ENCODE measurements at regions not wholly inside any gene's neighbourhood (a gene's known extent, or its start where the extent isn't known, plus 50 kb on each side); places are given as distances from the start of the nearest gene placed in this dataset.

DNA sequence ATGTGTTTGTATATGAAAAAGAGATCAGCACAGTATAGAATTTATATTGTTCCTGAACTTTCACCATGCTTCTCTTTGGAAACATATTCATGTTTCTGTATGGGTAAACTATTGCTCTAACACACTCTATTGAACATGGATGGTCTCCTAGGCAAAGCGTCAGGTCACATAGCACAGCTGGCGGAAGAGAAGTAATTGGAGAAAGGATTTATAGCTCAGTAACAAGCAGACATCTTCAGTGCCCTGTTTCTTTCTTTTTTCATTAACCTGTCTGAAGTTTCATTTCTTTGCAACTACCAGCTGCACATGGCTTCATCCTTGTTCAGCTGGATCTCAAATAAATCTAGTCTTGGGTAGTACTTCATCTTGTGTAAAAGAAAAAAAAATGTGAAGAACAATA is 84.4 kb upstream of the TRPC6 start:
- peak overlapping the region; percentile 63; the same call in 1 of the 2 replicates for H3K4me2 ChIP-seq (ENCODE audit: low read depth, low read length)

More for the DNA sequence above, 84.4 kb upstream of the TRPC6 start:
- no peak overlapping the region for H2BK20ac ChIP-seq (ENCODE audit: low read depth, low read length)
- H2AFZ ChIP-seq (replicated peaks; ENCODE audit: low read length, poor library complexity), result no peak overlapping the region
- ATAC-seq (ENCODE audit: low read depth), result no peak
- H3K18ac ChIP-seq (ENCODE audit: low read depth, low read length), result peak overlapping the region; percentile 82; the same call in 1 of the 2 replicates
- no peak for TF ChIP-seq SMC3 (IDR thresholded peaks at IDR 0.05; ENCODE audit: low read depth, low read length)
- no peak for TF ChIP-seq MAFK (IDR thresholded peaks at IDR 0.05; ENCODE audit: low read depth, low read length)
- TF ChIP-seq RAD21 (IDR thresholded peaks at IDR 0.05; ENCODE audit: low read length), result no peak
- no peak for TF ChIP-seq MAZ (IDR thresholded peaks at IDR 0.05; ENCODE audit: borderline replicate concordance, low read depth, low read length)
- TF ChIP-seq, protein P1, sequence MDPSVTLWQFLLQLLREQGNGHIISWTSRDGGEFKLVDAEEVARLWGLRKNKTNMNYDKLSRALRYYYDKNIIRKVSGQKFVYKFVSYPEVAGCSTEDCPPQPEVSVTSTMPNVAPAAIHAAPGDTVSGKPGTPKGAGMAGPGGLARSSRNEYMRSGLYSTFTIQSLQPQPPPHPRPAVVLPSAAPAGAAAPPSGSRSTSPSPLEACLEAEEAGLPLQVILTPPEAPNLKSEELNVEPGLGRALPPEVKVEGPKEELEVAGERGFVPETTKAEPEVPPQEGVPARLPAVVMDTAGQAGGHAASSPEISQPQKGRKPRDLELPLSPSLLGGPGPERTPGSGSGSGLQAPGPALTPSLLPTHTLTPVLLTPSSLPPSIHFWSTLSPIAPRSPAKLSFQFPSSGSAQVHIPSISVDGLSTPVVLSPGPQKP (IDR thresholded peaks at IDR 0.05; ENCODE audit: borderline replicate concordance, low read depth, low read length), result no peak
- no peak for TF ChIP-seq CEBPB (IDR thresholded peaks at IDR 0.05; ENCODE audit: low read depth, low read length)
- no peak for TF ChIP-seq CHD1 (IDR thresholded peaks at IDR 0.05; ENCODE audit: low read depth, low read length)
- TF ChIP-seq, protein P2, sequence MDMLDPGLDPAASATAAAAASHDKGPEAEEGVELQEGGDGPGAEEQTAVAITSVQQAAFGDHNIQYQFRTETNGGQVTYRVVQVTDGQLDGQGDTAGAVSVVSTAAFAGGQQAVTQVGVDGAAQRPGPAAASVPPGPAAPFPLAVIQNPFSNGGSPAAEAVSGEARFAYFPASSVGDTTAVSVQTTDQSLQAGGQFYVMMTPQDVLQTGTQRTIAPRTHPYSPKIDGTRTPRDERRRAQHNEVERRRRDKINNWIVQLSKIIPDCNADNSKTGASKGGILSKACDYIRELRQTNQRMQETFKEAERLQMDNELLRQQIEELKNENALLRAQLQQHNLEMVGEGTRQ (IDR thresholded peaks at IDR 0.05; ENCODE audit: low read depth, low read length), result no peak
- TF ChIP-seq MXI1 (IDR thresholded peaks at IDR 0.05; ENCODE audit: borderline replicate concordance, low read depth, low read length), result no peak
- no peak for TF ChIP-seq RFX5 (IDR thresholded peaks at IDR 0.05; ENCODE audit: low read depth, low read length)
- TF ChIP-seq NFE2L2 (IDR thresholded peaks at IDR 0.05; ENCODE audit: low read depth, low read length), result no peak
- no peak for TF ChIP-seq POLR2A (IDR thresholded peaks at IDR 0.05; ENCODE audit: low read depth, low read length)
- TF ChIP-seq RCOR1 (IDR thresholded peaks at IDR 0.05; ENCODE audit: insufficient replicate concordance, low read length), result no peak
- no peak for TF ChIP-seq BHLHE40 (IDR thresholded peaks at IDR 0.05; ENCODE audit: low read depth, low read length)
- TF ChIP-seq, protein P3, sequence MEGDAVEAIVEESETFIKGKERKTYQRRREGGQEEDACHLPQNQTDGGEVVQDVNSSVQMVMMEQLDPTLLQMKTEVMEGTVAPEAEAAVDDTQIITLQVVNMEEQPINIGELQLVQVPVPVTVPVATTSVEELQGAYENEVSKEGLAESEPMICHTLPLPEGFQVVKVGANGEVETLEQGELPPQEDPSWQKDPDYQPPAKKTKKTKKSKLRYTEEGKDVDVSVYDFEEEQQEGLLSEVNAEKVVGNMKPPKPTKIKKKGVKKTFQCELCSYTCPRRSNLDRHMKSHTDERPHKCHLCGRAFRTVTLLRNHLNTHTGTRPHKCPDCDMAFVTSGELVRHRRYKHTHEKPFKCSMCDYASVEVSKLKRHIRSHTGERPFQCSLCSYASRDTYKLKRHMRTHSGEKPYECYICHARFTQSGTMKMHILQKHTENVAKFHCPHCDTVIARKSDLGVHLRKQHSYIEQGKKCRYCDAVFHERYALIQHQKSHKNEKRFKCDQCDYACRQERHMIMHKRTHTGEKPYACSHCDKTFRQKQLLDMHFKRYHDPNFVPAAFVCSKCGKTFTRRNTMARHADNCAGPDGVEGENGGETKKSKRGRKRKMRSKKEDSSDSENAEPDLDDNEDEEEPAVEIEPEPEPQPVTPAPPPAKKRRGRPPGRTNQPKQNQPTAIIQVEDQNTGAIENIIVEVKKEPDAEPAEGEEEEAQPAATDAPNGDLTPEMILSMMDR (conservative IDR thresholded peaks at IDR 0.05; ENCODE audit: low read depth, low read length), result no peak
- BruUV-seq (replicated peaks), result no TSS peak
- dilution Hi-C loops (cut with HindIII; ENCODE audit: low sequenced_read_pairs, unreplicated experiment) (no loop called here), intact Hi-C loops (cut with micrococcal nuclease) (no loop called here), in situ Hi-C loops (cut with MboI; ENCODE audit: low sequenced_read_pairs) (no loop called here)
- H4K5ac ChIP-seq (ENCODE audit: low read depth, low read length), result no peak overlapping the region
- no peak overlapping the region for H3K23ac ChIP-seq (ENCODE audit: low read depth, low read length)
- H3K9me3 ChIP-seq (ENCODE audit: control insufficient read depth, insufficient read depth, low read length), result no peaks in the 10 kb centered on the region
- no peak overlapping the region; the same call in 1 of the 2 replicates for H4K91ac ChIP-seq (ENCODE audit: insufficient read depth, low read depth, low read length)
- H3K4me1 ChIP-seq (ENCODE audit: control insufficient read depth, insufficient read depth, low read length), result peaks cover 2% of the 10 kb centered on the region; the same call in 1 of the 2 replicates
- DNase-seq, result no peak
- H3K9me1 ChIP-seq (ENCODE audit: insufficient read depth, low read length), result no peaks in the 10 kb centered on the region; the same call in 1 of the 2 replicates
- ChIA-PET CTCF (no interaction called here), POLR2A (ENCODE audit: unreplicated experiment) (no interaction called here)
- no peak overlapping the region for H4K8ac ChIP-seq (ENCODE audit: low read depth in 2 of 2, low read length in 2 of 2)
- peak overlapping the region; percentile 32; the same call in 1 of the 2 replicates for H2BK120ac ChIP-seq (ENCODE audit: low read depth, low read length)
- H3K27me3 ChIP-seq (ENCODE audit: control insufficient read depth, insufficient read depth, low read length), result 0 out of 2 replicates have a peak, but pooled peaks cover 2% of the 10 kb centered on the region
- no peak overlapping the region for H3K4ac ChIP-seq (ENCODE audit: low read depth, low read length)
- H2AK9ac ChIP-seq (replicated peaks; ENCODE audit: low read depth, low read length, poor library complexity), result no peak overlapping the region
- no peak overlapping the region for H3K27ac ChIP-seq (ENCODE audit: insufficient read depth, low read length)
- no peaks in the 10 kb centered on the region for H3K79me1 ChIP-seq (ENCODE audit: low read depth in 1 of 2, low read length in 2 of 2)
- H4K20me1 ChIP-seq (ENCODE audit: insufficient read depth, low read length), result no peaks in the 10 kb centered on the region
- 0 out of 3 replicates have a peak overlapping the region, but pooled peaks have one; percentile 2 for H2BK15ac ChIP-seq (ENCODE audit: low read depth, low read length)
- H3K56ac ChIP-seq (ENCODE audit: extremely low read depth, insufficient read depth, low read length), result no peak overlapping the region
- H3K4me3 ChIP-seq (ENCODE audit: insufficient read depth, low read depth, low read length), result no peak overlapping the region
- no peak overlapping the region for H3K14ac ChIP-seq (replicated peaks; ENCODE audit: low read depth, low read length)
- no CpG with 5 or more reads among the region's 2 CpGs for WGBS, 2 experiments (ENCODE audit: extremely low coverage in 2 of 2, insufficient read length in 1 of 2)
- H2AK5ac ChIP-seq (ENCODE audit: low read depth, low read length), result no peak overlapping the region
- no peak overlapping the region for H3K9ac ChIP-seq (ENCODE audit: low read depth, low read length)
- no peak overlapping the region for H2BK5ac ChIP-seq (ENCODE audit: low read depth, low read length, poor library complexity, severe bottlenecking)
- no peaks in the 10 kb centered on the region for H3K36me3 ChIP-seq (ENCODE audit: control insufficient read depth, insufficient read depth, low read length)

Data from IMR-90 (cell line).